ENCODE measurements at regions not wholly inside any gene's neighbourhood (a gene's known extent, or its start where the extent isn't known, plus 50 kb on each side); places are given as distances from the start of the nearest gene placed in this dataset.

GRCh38 chr2:143977356-143977755, 542.6 kb downstream of the ZEB2 start:
- no peaks in the 10 kb centered on the region for H3K36me3 ChIP-seq
- no peak overlapping the region for H3K4me3 ChIP-seq
- H3K4me1 ChIP-seq: no peaks in the 10 kb centered on the region
- H3K27me3 ChIP-seq: no peaks in the 10 kb centered on the region
- no peak overlapping the region for H3K27ac ChIP-seq
- TF ChIP-seq POLR2AphosphoS5 (IDR thresholded peaks at IDR 0.05): no peak
- TF ChIP-seq EP300 (IDR thresholded peaks at IDR 0.05): no peak
- no peak for TF ChIP-seq CTCF (IDR thresholded peaks at IDR 0.05)
- no peak for TF ChIP-seq POLR2A (IDR thresholded peaks at IDR 0.05)
- no peak for DNase-seq
- H3K9me3 ChIP-seq: no peaks in the 10 kb centered on the region
- ATAC-seq (ENCODE audit: low FRiP score in 2 of 2): no peak
- 94% methylated on average over 6 of the region's 6 CpGs for WGBS, 2 donors

- Histone ChIP-seq H3K9me3 (no peaks in the 10 kb centered on the region), H3K27ac (no peak overlapping the region), H3K4me1 (no peaks in the 10 kb centered on the region), H3K27me3 (no peaks in the 10 kb centered on the region), H3K4me3 (no peak overlapping the region), H3K36me3 (no peaks in the 10 kb centered on the region)
- 87 to 94% methylated on average over 1 of the region's 1 CpG for WGBS, 2 donors
- DNase-seq (no peak), ATAC-seq (ENCODE audit: low FRiP score in 2 of 2) (no peak)
- TF ChIP-seq POLR2AphosphoS5 (IDR thresholded peaks at IDR 0.05) (no peak), CTCF (IDR thresholded peaks at IDR 0.05) (no peak)
These were observed 544.7 kb downstream of the ZEB2 start for GRCh38 chr2:143975216-143975615.

- H3K9me3 ChIP-seq: no peaks in the 10 kb centered on the region
- DNase-seq (no peak), ATAC-seq (ENCODE audit: low FRiP score in 2 of 2) (no peak)
- no peak overlapping the region for H3K4me3 ChIP-seq
- TF ChIP-seq POLR2A (IDR thresholded peaks at IDR 0.05) (no peak), CTCF (IDR thresholded peaks at IDR 0.05) (no peak), POLR2AphosphoS5 (IDR thresholded peaks at IDR 0.05) (no peak), EP300 (IDR thresholded peaks at IDR 0.05) (no peak)
- no peak overlapping the region for H3K27ac ChIP-seq
- H3K4me1 ChIP-seq: no peaks in the 10 kb centered on the region
- no peaks in the 10 kb centered on the region for H3K36me3 ChIP-seq
- H3K27me3 ChIP-seq: no peaks in the 10 kb centered on the region
- 93 to 98% methylated on average over 1 of the region's 1 CpG for WGBS, 2 donors
These were observed 545.7 kb downstream of the ZEB2 start for GRCh38 chr2:143974262-143974661.

GRCh38 chr2:143968860-143969259, 551.1 kb downstream of the ZEB2 start:
- Histone ChIP-seq H3K36me3 (no peaks in the 10 kb centered on the region), H3K4me3 (no peak overlapping the region), H3K4me1 (no peaks in the 10 kb centered on the region), H3K9me3 (no peaks in the 10 kb centered on the region), H3K27me3 (no peaks in the 10 kb centered on the region), H3K27ac (no peak overlapping the region)
- WGBS, 2 donors: 83 to 88% methylated on average over 2 of the region's 2 CpGs
- TF ChIP-seq CTCF (IDR thresholded peaks at IDR 0.05) (no peak), POLR2AphosphoS5 (IDR thresholded peaks at IDR 0.05) (no peak), POLR2A (IDR thresholded peaks at IDR 0.05) (no peak), EP300 (IDR thresholded peaks at IDR 0.05) (no peak)
- no peak for ATAC-seq (ENCODE audit: low FRiP score in 2 of 2)
- DNase-seq: no peak

- 81 to 88% methylated on average over 4 of the region's 4 CpGs for WGBS, 2 donors
- no peaks in the 10 kb centered on the region for H3K36me3 ChIP-seq
- DNase-seq (no peak), ATAC-seq (ENCODE audit: low FRiP score in 2 of 2) (no peak)
- no peaks in the 10 kb centered on the region for H3K27me3 ChIP-seq
- no peaks in the 10 kb centered on the region for H3K4me1 ChIP-seq
- no peaks in the 10 kb centered on the region for H3K9me3 ChIP-seq
- no peak overlapping the region for H3K27ac ChIP-seq
- H3K4me3 ChIP-seq: no peak overlapping the region
- TF ChIP-seq CTCF (IDR thresholded peaks at IDR 0.05) (no peak), EP300 (IDR thresholded peaks at IDR 0.05) (no peak), POLR2AphosphoS5 (IDR thresholded peaks at IDR 0.05) (no peak), POLR2A (IDR thresholded peaks at IDR 0.05) (no peak)
These were observed 551.6 kb downstream of the ZEB2 start for GRCh38 chr2:143968360-143968759.

Data from upper lobe of left lung (tissue), 6 donors.